ENCODE measurements at regions not wholly inside any gene's neighbourhood (a gene's known extent, or its start where the extent isn't known, plus 50 kb on each side); places are given as distances from the start of the nearest gene placed in this dataset.
"Not testable (repeated sequence)": the region's sequence is repeated elsewhere in the genome, so short reads cannot be mapped to it uniquely, and the experiment has no call there.

- not testable (repeated sequence) for TF ChIP-seq CTCF, POLR2A (IDR thresholded peaks at IDR 0.05)
These were observed 635.5 kb downstream of the ZNF716 start for GRCh38 chr7:58085444-58085843.
